ENCODE measurements at regions not wholly inside any gene's neighbourhood (a gene's known extent, or its start where the extent isn't known, plus 50 kb on each side); places are given as distances from the start of the nearest gene placed in this dataset.
"Not testable (repeated sequence)": the region's sequence is repeated elsewhere in the genome, so short reads cannot be mapped to it uniquely, and the experiment has no call there.

DNA sequence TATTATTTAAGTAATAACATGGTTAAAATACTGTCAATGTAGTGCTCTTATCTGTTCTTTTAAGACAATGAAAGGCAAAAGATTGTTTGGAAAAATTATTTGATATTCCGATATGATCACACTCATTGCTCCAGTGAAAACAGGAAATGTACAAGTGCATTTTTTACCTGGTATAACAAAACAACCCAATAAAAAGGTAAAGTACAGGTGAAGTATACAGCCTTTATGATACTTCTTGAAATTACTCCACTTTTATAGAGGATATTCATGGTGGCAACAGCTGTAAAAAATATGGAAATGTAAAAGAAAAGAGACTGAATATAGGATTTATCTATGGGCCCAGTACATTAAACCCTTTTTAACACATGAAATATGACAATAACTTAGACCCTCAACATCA is 298.6 kb upstream of the HNRNPA3 start:
- Histone ChIP-seq H3K36me3 (ENCODE audit: control insufficient read depth in 2 of 2, insufficient read depth in 1 of 2, low read length in 2 of 2) (no peaks in the 10 kb centered on the region), H3K9me3 (ENCODE audit: control insufficient read depth, insufficient read depth, low read depth, low read length) (no peaks in the 10 kb centered on the region), H3K4me3 (ENCODE audit: low read depth, low read length) (no peak overlapping the region), H3K27ac (ENCODE audit: extremely low read depth, low read depth, low read length) (no peak overlapping the region), H3K4me1 (ENCODE audit: control insufficient read depth, insufficient read depth, low read length) (no peaks in the 10 kb centered on the region)
- POLR2A ChIA-PET = no interaction called here
- CTCF ChIA-PET = no interaction called here
- no peak for TF ChIP-seq ZNF169 (tag by site-specific recombination; IDR thresholded peaks at IDR 0.05)
- TF ChIP-seq, protein P1, sequence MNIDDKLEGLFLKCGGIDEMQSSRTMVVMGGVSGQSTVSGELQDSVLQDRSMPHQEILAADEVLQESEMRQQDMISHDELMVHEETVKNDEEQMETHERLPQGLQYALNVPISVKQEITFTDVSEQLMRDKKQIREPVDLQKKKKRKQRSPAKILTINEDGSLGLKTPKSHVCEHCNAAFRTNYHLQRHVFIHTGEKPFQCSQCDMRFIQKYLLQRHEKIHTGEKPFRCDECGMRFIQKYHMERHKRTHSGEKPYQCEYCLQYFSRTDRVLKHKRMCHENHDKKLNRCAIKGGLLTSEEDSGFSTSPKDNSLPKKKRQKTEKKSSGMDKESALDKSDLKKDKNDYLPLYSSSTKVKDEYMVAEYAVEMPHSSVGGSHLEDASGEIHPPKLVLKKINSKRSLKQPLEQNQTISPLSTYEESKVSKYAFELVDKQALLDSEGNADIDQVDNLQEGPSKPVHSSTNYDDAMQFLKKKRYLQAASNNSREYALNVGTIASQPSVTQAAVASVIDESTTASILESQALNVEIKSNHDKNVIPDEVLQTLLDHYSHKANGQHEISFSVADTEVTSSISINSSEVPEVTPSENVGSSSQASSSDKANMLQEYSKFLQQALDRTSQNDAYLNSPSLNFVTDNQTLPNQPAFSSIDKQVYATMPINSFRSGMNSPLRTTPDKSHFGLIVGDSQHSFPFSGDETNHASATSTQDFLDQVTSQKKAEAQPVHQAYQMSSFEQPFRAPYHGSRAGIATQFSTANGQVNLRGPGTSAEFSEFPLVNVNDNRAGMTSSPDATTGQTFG (tag by site-specific recombination; IDR thresholded peaks at IDR 0.05; ENCODE audit: borderline replicate concordance) = no peak

DNA sequence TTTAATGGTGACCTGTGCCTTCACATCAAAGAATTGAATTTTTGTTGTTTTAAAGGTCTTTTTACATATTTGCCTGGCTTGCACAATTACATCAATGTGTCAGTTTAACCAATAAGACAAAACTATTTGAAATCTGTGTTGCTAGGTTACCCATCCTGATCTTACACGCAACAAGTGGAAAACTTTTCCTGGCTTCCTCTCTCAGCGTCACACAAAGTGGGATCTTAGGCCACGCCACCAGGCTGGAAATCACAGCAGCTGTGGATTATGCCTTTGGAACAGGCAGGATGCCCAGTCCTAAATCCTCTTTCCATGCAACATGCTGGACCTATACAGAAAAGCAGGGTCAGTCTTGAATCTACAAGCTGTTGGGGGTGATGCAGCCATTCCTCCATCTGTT is 298.2 kb upstream of the HNRNPA3 start:
- H3K27ac ChIP-seq (ENCODE audit: extremely low read depth, low read depth, low read length) = no peak overlapping the region
- TF ChIP-seq, protein P2, sequence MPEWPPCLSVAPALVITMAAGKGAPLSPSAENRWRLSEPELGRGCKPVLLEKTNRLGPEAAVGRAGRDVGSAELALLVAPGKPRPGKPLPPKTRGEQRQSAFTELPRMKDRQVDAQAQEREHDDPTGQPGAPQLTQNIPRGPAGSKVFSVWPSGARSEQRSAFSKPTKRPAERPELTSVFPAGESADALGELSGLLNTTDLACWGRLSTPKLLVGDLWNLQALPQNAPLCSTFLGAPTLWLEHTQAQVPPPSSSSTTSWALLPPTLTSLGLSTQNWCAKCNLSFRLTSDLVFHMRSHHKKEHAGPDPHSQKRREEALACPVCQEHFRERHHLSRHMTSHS (tag by site-specific recombination; IDR thresholded peaks at IDR 0.05) = no peak
- TF ChIP-seq SCRT2 (tag by site-specific recombination; IDR thresholded peaks at IDR 0.05) = 0 out of 2 replicates have a peak, but pooled peaks have one; percentile 34
- H3K4me3 ChIP-seq (ENCODE audit: low read depth, low read length) = no peak overlapping the region
- no peaks in the 10 kb centered on the region for H3K36me3 ChIP-seq (ENCODE audit: control insufficient read depth in 2 of 2, insufficient read depth in 1 of 2, low read length in 2 of 2)
- no peaks in the 10 kb centered on the region for H3K4me1 ChIP-seq (ENCODE audit: control insufficient read depth, insufficient read depth, low read length)
- POLR2A ChIA-PET = no interaction called here
- CTCF ChIA-PET = no interaction called here
- no peaks in the 10 kb centered on the region for H3K9me3 ChIP-seq (ENCODE audit: control insufficient read depth, insufficient read depth, low read depth, low read length)

DNA sequence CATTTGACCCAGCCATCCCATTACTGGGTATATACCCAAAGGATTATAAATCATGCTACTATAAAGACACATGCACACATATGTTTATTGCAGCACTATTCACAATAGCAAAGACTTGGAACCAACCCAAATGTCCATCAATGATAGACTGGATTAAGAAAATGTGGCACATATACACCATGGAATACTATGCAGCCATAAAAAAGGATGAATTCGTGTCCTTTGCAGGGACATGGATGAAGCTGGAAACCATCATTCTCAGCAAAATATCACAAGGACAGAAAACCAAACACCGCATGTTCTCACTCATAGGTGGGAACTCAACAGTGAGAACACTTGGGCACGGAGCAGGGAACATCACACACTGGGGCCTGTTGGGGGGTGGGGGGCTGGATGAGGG is 290.0 kb upstream of the HNRNPA3 start:
- H3K4me3 ChIP-seq (ENCODE audit: low read depth, low read length); CTCF ChIA-PET; H3K4me1 ChIP-seq (ENCODE audit: control insufficient read depth, insufficient read depth, low read length); H3K9me3 ChIP-seq (ENCODE audit: control insufficient read depth, insufficient read depth, low read depth, low read length); H3K36me3 ChIP-seq (ENCODE audit: control insufficient read depth in 2 of 2, insufficient read depth in 1 of 2, low read length in 2 of 2); POLR2A ChIA-PET; H3K27ac ChIP-seq (ENCODE audit: extremely low read depth, low read depth, low read length): not testable (repeated sequence)
- peak; percentile 85 for TF ChIP-seq ZNF146 (tag by site-specific recombination; IDR thresholded peaks at IDR 0.05)
- TF ChIP-seq, protein P3, sequence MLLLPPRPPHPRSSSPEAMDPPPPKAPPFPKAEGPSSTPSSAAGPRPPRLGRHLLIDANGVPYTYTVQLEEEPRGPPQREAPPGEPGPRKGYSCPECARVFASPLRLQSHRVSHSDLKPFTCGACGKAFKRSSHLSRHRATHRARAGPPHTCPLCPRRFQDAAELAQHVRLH (tag by site-specific recombination; IDR thresholded peaks at IDR 0.05) = peak; percentile 52; the same call in 1 of the 2 replicates

DNA sequence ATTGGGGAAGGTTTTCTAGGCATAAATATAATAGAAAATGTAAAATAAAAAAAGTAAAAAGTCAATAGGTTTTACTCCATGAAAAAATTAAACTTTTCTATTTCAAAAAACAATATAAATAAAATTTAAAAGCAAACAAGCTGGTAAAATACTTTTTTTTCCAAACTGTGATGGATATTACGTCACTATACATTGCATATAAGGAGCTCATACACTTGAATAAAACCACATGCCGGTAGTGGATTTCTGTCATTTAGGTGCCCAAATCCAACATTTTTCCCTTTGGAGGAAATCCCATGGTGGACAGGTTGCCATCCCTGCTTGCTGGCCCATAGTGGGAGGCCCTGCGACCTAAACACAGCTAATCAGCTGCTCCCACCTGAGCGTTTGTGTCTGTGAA is 289.4 kb upstream of the HNRNPA3 start:
- Histone ChIP-seq H3K9me3 (ENCODE audit: control insufficient read depth, insufficient read depth, low read depth, low read length) (no peaks in the 10 kb centered on the region), H3K4me1 (ENCODE audit: control insufficient read depth, insufficient read depth, low read length) (no peaks in the 10 kb centered on the region), H3K4me3 (ENCODE audit: low read depth, low read length) (no peak overlapping the region), H3K27ac (ENCODE audit: extremely low read depth, low read depth, low read length) (no peak overlapping the region), H3K36me3 (ENCODE audit: control insufficient read depth in 2 of 2, insufficient read depth in 1 of 2, low read length in 2 of 2) (no peaks in the 10 kb centered on the region)
- POLR2A ChIA-PET = no interaction called here
- CTCF ChIA-PET = no interaction called here
- TF ChIP-seq KLF10 (tag by site-specific recombination; IDR thresholded peaks at IDR 0.05) (no peak), ZNF169 (tag by site-specific recombination; IDR thresholded peaks at IDR 0.05) (no peak), ZNF324 (tag by site-specific recombination; IDR thresholded peaks at IDR 0.05) (no peak), BCL11A (tag by site-specific recombination; IDR thresholded peaks at IDR 0.05; ENCODE audit: low read depth) (no peak), GLIS2 (tag by site-specific recombination; IDR thresholded peaks at IDR 0.05) (no peak), ZNF335 (tag by site-specific recombination; conservative IDR thresholded peaks at IDR 0.05) (no peak), ZNF175 (tag by site-specific recombination; IDR thresholded peaks at IDR 0.05) (no peak), ZNF600 (tag by site-specific recombination; IDR thresholded peaks at IDR 0.05) (no peak), ZNF48 (tag by site-specific recombination; IDR thresholded peaks at IDR 0.05) (no peak), IKZF3 (tag by site-specific recombination; IDR thresholded peaks at IDR 0.05) (no peak), ZNF404 (tag by site-specific recombination; IDR thresholded peaks at IDR 0.05) (no peak), PRDM1 (tag by site-specific recombination; IDR thresholded peaks at IDR 0.05) (no peak)
- TF ChIP-seq, protein P4, sequence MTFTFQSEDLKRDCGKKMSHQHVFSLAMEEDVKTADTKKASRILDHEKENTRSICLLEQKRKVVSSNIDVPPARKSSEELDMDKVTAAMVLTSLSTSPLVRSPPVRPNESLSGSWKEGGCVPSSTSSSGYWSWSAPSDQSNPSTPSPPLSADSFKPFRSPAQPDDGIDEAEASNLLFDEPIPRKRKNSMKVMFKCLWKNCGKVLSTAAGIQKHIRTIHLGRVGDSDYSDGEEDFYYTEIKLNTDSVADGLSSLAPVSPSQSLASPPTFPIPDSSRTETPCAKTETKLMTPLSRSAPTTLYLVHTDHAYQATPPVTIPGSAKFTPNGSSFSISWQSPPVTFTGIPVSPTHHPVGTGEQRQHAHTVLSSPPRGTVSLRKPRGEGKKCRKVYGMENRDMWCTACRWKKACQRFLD (tag by site-specific recombination; IDR thresholded peaks at IDR 0.05) = no peak
- TF ChIP-seq, protein P5, sequence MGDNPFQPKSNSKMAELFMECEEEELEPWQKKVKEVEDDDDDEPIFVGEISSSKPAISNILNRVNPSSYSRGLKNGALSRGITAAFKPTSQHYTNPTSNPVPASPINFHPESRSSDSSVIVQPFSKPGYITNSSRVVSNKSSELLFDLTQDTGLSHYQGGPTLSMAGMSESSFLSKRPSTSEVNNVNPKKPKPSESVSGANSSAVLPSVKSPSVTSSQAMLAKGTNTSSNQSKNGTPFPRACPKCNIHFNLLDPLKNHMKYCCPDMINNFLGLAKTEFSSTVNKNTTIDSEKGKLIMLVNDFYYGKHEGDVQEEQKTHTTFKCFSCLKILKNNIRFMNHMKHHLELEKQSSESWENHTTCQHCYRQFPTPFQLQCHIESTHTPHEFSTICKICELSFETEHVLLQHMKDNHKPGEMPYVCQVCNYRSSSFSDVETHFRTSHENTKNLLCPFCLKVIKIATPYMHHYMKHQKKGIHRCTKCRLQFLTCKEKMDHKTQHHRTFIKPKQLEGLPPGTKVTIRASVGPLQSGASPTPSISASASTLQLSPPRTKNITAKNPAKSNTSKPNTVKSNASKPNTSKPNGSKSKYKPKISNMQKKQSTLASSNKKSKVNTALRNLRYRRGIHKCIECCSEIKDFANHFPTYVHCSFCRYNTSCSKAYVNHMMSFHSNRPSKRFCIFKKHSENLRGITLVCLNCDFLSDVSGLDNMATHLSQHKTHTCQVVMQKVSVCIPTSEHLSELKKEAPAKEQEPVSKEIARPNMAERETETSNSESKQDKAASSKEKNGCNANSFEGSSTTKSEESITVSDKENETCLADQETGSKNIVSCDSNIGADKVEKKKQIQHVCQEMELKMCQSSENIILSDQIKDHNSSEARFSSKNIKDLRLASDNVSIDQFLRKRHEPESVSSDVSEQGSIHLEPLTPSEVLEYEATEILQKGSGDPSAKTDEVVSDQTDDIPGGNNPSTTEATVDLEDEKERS (tag by site-specific recombination; IDR thresholded peaks at IDR 0.05) = no peak
- TF ChIP-seq, protein P6, sequence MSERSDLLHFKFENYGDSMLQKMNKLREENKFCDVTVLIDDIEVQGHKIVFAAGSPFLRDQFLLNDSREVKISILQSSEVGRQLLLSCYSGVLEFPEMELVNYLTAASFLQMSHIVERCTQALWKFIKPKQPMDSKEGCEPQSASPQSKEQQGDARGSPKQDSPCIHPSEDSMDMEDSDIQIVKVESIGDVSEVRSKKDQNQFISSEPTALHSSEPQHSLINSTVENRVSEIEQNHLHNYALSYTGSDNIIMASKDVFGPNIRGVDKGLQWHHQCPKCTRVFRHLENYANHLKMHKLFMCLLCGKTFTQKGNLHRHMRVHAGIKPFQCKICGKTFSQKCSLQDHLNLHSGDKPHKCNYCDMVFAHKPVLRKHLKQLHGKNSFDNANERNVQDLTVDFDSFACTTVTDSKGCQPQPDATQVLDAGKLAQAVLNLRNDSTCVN (tag by site-specific recombination; optimal IDR thresholded peaks at IDR 0.05) = no peak
